Loucy (cell line): ENCODE measurements at regions not wholly inside any gene's neighbourhood (a gene's known extent, or its start where the extent isn't known, plus 50 kb on each side); places are given as distances from the start of the nearest gene placed in this dataset.

ENCODE experiments used
- H2AFZ ChIP-seq: fragments of 200-600 bp; sonication (generic); 2 replicates; pipeline ENCODE4 v1.6.0; 2016; ENCODE audit warnings: antibody characterized with exemption, mild to moderate bottlenecking, low read length, moderate library complexity
- H3F3A ChIP-seq: fragments of 200-600 bp; 2 replicates; pipeline ENCODE4 v1.6.0; 2016; ENCODE audit warnings: antibody characterized with exemption, low read depth, mild to moderate bottlenecking
- H3K27me3 ChIP-seq: fragments of 200-600 bp; sonication (generic); 2 replicates; pipeline ENCODE4 v1.6.1; 2014; ENCODE audit warnings: low read length, mild to moderate bottlenecking; ENCODE audit not compliant: insufficient read depth, poor library complexity, severe bottlenecking
- H3K36me3 ChIP-seq: fragments of 200-600 bp; sonication (generic); 2 replicates; pipeline ENCODE4 v1.6.1; 2016; ENCODE audit warnings: low read length; ENCODE audit not compliant: insufficient read depth
- H3K4me1 ChIP-seq: fragments of 200-600 bp; sonication (generic); 2 replicates; pipeline ENCODE4 v1.5.1; 2014; ENCODE audit warnings: low read length, mild to moderate bottlenecking; ENCODE audit not compliant: insufficient read depth, poor library complexity, severe bottlenecking
- H3K4me2 ChIP-seq: fragments of 200-600 bp; sonication (generic); 2 replicates; pipeline ENCODE4 v1.6.0; 2014; ENCODE audit warnings: antibody characterized with exemption, low read length, low read depth, mild to moderate bottlenecking; ENCODE audit not compliant: poor library complexity, severe bottlenecking
- H3K4me3 ChIP-seq: fragments of 200-600 bp; sonication (generic); 2 replicates; pipeline ENCODE4 v1.5.1; 2014; ENCODE audit warnings: low read length, mild to moderate bottlenecking, mixed read lengths; ENCODE audit not compliant: poor library complexity, severe bottlenecking
- H3K79me2 ChIP-seq: fragments of 200-600 bp; sonication (generic); 2 replicates; pipeline ENCODE4 v1.6.1; 2014; ENCODE audit warnings: low read length; ENCODE audit not compliant: insufficient read depth
- H3K9ac ChIP-seq: fragments of 200-600 bp; sonication (generic); 2 replicates; pipeline ENCODE4 v1.6.0; 2014; ENCODE audit warnings: mild to moderate bottlenecking, low read depth, low read length, moderate library complexity; ENCODE audit not compliant: poor library complexity, severe bottlenecking
- H3K9me2 ChIP-seq: fragments of 200-600 bp; sonication (generic); replicated peaks from 2 replicates; pipeline ENCODE4 v1.6.1; 2016; ENCODE audit warnings: low read depth, low read length, mixed read lengths
- H3K9me3 ChIP-seq: fragments of 200-600 bp; sonication (generic); 2 replicates; pipeline ENCODE4 v1.6.1; 2014; ENCODE audit warnings: mild to moderate bottlenecking, antibody characterized with exemption, low read length, low read depth; ENCODE audit not compliant: insufficient read depth
- H4K20me1 ChIP-seq: fragments of 200-600 bp; sonication (generic); 2 replicates; pipeline ENCODE4 v1.6.0; 2014; ENCODE audit warnings: antibody characterized with exemption, low read length, mild to moderate bottlenecking; ENCODE audit not compliant: insufficient read depth, poor library complexity, severe bottlenecking
- CTCF ChIP-seq: fragments of 200-600 bp; sonication (generic); conservative IDR thresholded peaks from 2 replicates; pipeline ENCODE4 v1.5.1; 2014; ENCODE audit warnings: mild to moderate bottlenecking, antibody characterized with exemption, low read length
- EZH2phosphoT487 ChIP-seq: fragments of 200-600 bp; IDR thresholded peaks from 2 replicates; pipeline ENCODE4 v1.6.1; 2018; ENCODE audit warnings: antibody characterized with exemption, mild to moderate bottlenecking, moderate library complexity, borderline replicate concordance

GRCh38 chr11:112364962-112365481 lies 104.4 kb upstream of the PLET1 start:
- no peaks in the 10 kb centered on the region for H4K20me1 ChIP-seq
- H3K4me3 ChIP-seq: no peak overlapping the region
- no peaks in the 10 kb centered on the region for H3K36me3 ChIP-seq
- H3F3A ChIP-seq: no peaks in the 10 kb centered on the region
- no peak overlapping the region for H3K4me2 ChIP-seq
- no peaks in the 10 kb centered on the region for H3K79me2 ChIP-seq
- TF ChIP-seq CTCF (no peak), EZH2phosphoT487 (no peak)
- no peak overlapping the region for H3K9ac ChIP-seq
- no peaks in the 10 kb centered on the region for H3K4me1 ChIP-seq
- no peaks in the 10 kb centered on the region for H3K27me3 ChIP-seq
- H3K9me3 ChIP-seq: no peaks in the 10 kb centered on the region
- H3K9me2 ChIP-seq: no peaks in the 10 kb centered on the region
- no peak overlapping the region for H2AFZ ChIP-seq

- Histone ChIP-seq H3K4me3 (no peak overlapping the region), H4K20me1 (no peaks in the 10 kb centered on the region), H3K9me2 (no peaks in the 10 kb centered on the region), H2AFZ (no peak overlapping the region), H3K27me3 (no peaks in the 10 kb centered on the region), H3K4me2 (no peak overlapping the region), H3K4me1 (no peaks in the 10 kb centered on the region), H3K79me2 (no peaks in the 10 kb centered on the region), H3F3A (no peaks in the 10 kb centered on the region), H3K36me3 (no peaks in the 10 kb centered on the region), H3K9me3 (no peaks in the 10 kb centered on the region), H3K9ac (no peak overlapping the region)
- TF ChIP-seq EZH2phosphoT487: no peak
- TF ChIP-seq CTCF: no peak
Observed at GRCh38 chr11:112366012-112366411, 105.4 kb upstream of the PLET1 start.

- Histone ChIP-seq H3K36me3 (no peaks in the 10 kb centered on the region), H4K20me1 (no peaks in the 10 kb centered on the region), H3K4me3 (no peak overlapping the region), H3K27me3 (no peaks in the 10 kb centered on the region), H3K4me2 (no peak overlapping the region), H3K9ac (no peak overlapping the region), H3K4me1 (no peaks in the 10 kb centered on the region), H2AFZ (no peak overlapping the region), H3K9me3 (no peaks in the 10 kb centered on the region), H3K9me2 (no peaks in the 10 kb centered on the region), H3F3A (no peaks in the 10 kb centered on the region), H3K79me2 (no peaks in the 10 kb centered on the region)
- no peak for TF ChIP-seq EZH2phosphoT487
- no peak for TF ChIP-seq CTCF
Observed at GRCh38 chr11:112366777-112367176, 106.1 kb upstream of the PLET1 start.
